RWPE2 (cell line): ENCODE measurements at regions not wholly inside any gene's neighbourhood (a gene's known extent, or its start where the extent isn't known, plus 50 kb on each side); places are given as distances from the start of the nearest gene placed in this dataset.

Experiments
- ATAC-seq: fragments of 200-7000 bp; cut with Tn5 transposase; 3 replicates; pipeline ENCODE4 v1.9.1; 2021; ENCODE audit warnings: low read depth
- DNase-seq: peaks from one replicate; pipeline ENCODE4 v3.0.0-alpha.2; 2020; ENCODE audit warnings: low spot score
- H3K27ac ChIP-seq: fragments of 450-650 bp; 2 replicates; pipeline ENCODE4 v1.5.1; 2017; ENCODE audit warnings: mild to moderate bottlenecking; ENCODE audit not compliant: poor library complexity, severe bottlenecking
- H3K27me3 ChIP-seq: fragments of 250-450 bp; sonication (Bioruptor Pico); 2 replicates; pipeline ENCODE4 v1.5.1; 2021; ENCODE audit warnings: mild to moderate bottlenecking, moderate library complexity; ENCODE audit not compliant: insufficient read depth, poor library complexity, severe bottlenecking
- H3K36me3 ChIP-seq: fragments of 250-450 bp; sonication (Bioruptor Pico); 2 replicates; pipeline ENCODE4 v1.5.1; 2020; ENCODE audit warnings: low read depth, mild to moderate bottlenecking, moderate library complexity
- H3K4me1 ChIP-seq: fragments of 250-450 bp; sonication (Bioruptor Pico); 2 replicates; pipeline ENCODE4 v1.5.1; 2021; ENCODE audit warnings: mild to moderate bottlenecking, moderate library complexity; ENCODE audit not compliant: insufficient read depth, poor library complexity, severe bottlenecking
- H3K4me3 ChIP-seq: fragments of 250-450 bp; sonication (Bioruptor Pico); 2 replicates; pipeline ENCODE4 v1.5.1; 2021; ENCODE audit warnings: mild to moderate bottlenecking, moderate library complexity; ENCODE audit not compliant: severe bottlenecking
- H3K9me3 ChIP-seq: fragments of 250-450 bp; sonication (Bioruptor Pico); 2 replicates; pipeline ENCODE4 v1.5.1; 2021; ENCODE audit warnings: mild to moderate bottlenecking, moderate library complexity; ENCODE audit not compliant: severe bottlenecking
- CTCF ChIP-seq: fragments of 450-650 bp; IDR thresholded peaks from one replicate; pipeline ENCODE4 v1.5.1; 2017; ENCODE audit warnings: mild to moderate bottlenecking, moderate library complexity; ENCODE audit not compliant: poor library complexity, severe bottlenecking

- DNase-seq, result no peak
- Histone ChIP-seq H3K27me3 (no peaks in the 10 kb centered on the region), H3K9me3 (no peaks in the 10 kb centered on the region), H3K36me3 (no peaks in the 10 kb centered on the region), H3K4me3 (no peak overlapping the region), H3K4me1 (no peaks in the 10 kb centered on the region), H3K27ac (no peak overlapping the region)
- ATAC-seq, result no peak
- TF ChIP-seq CTCF, result no peak
Observed at GRCh38 chr4:57639561-57640382, 529.6 kb upstream of the IGFBP7 start.

- no peak for DNase-seq
- no peaks in the 10 kb centered on the region for H3K27me3 ChIP-seq
Observed at GRCh38 chr4:57635910-57636309, 525.7 kb upstream of the IGFBP7 start.

GRCh38 chr4:57633212-57633859 lies 523.2 kb upstream of the IGFBP7 start:
- DNase-seq (no peak), ATAC-seq (no peak)
- no peak overlapping the region for H3K27ac ChIP-seq
- H3K9me3 ChIP-seq, result no peaks in the 10 kb centered on the region
- no peaks in the 10 kb centered on the region for H3K27me3 ChIP-seq
- no peak for TF ChIP-seq CTCF
- no peaks in the 10 kb centered on the region for H3K4me1 ChIP-seq
- no peaks in the 10 kb centered on the region for H3K36me3 ChIP-seq
- H3K4me3 ChIP-seq, result no peak overlapping the region

More at GRCh38 chr4:57635910-57636309, 525.7 kb upstream of the IGFBP7 start:
- Histone ChIP-seq H3K9me3 (no peaks in the 10 kb centered on the region), H3K36me3 (no peaks in the 10 kb centered on the region), H3K4me1 (no peaks in the 10 kb centered on the region), H3K27ac (no peak overlapping the region), H3K4me3 (no peak overlapping the region)
- no peak for ATAC-seq
- no peak for TF ChIP-seq CTCF

- no peak for TF ChIP-seq CTCF
- no peaks in the 10 kb centered on the region for H3K9me3 ChIP-seq
- H3K36me3 ChIP-seq, result no peaks in the 10 kb centered on the region
- ATAC-seq (no peak), DNase-seq (no peak)
- H3K4me1 ChIP-seq, result no peaks in the 10 kb centered on the region
- no peak overlapping the region for H3K27ac ChIP-seq
- H3K27me3 ChIP-seq, result no peaks in the 10 kb centered on the region
- no peak overlapping the region for H3K4me3 ChIP-seq
Observed at GRCh38 chr4:57632564-57632963, 522.4 kb upstream of the IGFBP7 start.

- Histone ChIP-seq H3K4me3 (no peak overlapping the region), H3K27me3 (no peaks in the 10 kb centered on the region), H3K27ac (no peak overlapping the region), H3K36me3 (no peaks in the 10 kb centered on the region), H3K9me3 (no peaks in the 10 kb centered on the region), H3K4me1 (no peaks in the 10 kb centered on the region)
- ATAC-seq (no peak), DNase-seq (no peak)
- no peak for TF ChIP-seq CTCF
Observed at GRCh38 chr4:57631147-57631546, 521.0 kb upstream of the IGFBP7 start.
